GM12865 (cell line): ENCODE measurements at regions not wholly inside any gene's neighbourhood (a gene's known extent, or its start where the extent isn't known, plus 50 kb on each side); places are given as distances from the start of the nearest gene placed in this dataset.

Experiments used
- DNase-seq: peaks from one replicate; pipeline ENCODE4 v3.0.0; 2010; ENCODE audit warnings: low read depth
- H3K4me3 ChIP-seq: 2 replicates; pipeline ENCODE4 v1.5.1; 2011; ENCODE audit warnings: mild to moderate bottlenecking, low read depth, low read length, control low read depth
- TF ChIP-seq, protein P1 (sequence below): IDR thresholded peaks from 2 replicates; pipeline ENCODE4 v1.5.1; 2011; ENCODE audit warnings: low read length, control low read depth, low read depth, inconsistent platforms; ENCODE audit not compliant: insufficient read depth; ENCODE audit errors: missing control alignments

- peak; percentile 71 for DNase-seq
Observed at GRCh38 chr18:72652990-72653593, 109.0 kb upstream of the CBLN2 start.

DNA sequence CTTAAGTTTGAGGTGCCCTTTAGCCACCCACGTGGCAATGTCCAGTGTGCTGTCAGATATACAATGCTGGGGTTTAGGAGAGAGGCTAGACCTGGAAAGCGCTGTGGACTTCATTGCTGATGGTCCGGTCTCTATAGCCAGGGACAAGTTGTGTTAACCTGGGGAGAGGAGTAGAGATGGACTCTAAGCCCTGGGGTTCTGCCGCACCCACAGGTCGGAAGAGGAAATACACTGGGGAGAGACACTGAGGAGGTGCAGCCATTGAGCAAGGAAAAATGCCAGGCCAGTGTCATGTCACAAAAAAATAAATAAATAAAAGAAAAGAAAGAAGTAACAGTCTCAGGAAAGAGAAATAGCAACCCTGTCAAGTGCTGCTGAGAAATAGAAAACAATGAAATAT is 106.9 kb upstream of the CBLN2 start:
- H3K4me3 ChIP-seq, result no peak overlapping the region
- TF ChIP-seq, protein P1, sequence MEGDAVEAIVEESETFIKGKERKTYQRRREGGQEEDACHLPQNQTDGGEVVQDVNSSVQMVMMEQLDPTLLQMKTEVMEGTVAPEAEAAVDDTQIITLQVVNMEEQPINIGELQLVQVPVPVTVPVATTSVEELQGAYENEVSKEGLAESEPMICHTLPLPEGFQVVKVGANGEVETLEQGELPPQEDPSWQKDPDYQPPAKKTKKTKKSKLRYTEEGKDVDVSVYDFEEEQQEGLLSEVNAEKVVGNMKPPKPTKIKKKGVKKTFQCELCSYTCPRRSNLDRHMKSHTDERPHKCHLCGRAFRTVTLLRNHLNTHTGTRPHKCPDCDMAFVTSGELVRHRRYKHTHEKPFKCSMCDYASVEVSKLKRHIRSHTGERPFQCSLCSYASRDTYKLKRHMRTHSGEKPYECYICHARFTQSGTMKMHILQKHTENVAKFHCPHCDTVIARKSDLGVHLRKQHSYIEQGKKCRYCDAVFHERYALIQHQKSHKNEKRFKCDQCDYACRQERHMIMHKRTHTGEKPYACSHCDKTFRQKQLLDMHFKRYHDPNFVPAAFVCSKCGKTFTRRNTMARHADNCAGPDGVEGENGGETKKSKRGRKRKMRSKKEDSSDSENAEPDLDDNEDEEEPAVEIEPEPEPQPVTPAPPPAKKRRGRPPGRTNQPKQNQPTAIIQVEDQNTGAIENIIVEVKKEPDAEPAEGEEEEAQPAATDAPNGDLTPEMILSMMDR, result no peak
- DNase-seq, result no peak

More at GRCh38 chr18:72652990-72653593, 109.0 kb upstream of the CBLN2 start:
- TF ChIP-seq, protein P1, result peak; percentile 65
- no peak overlapping the region for H3K4me3 ChIP-seq

DNA sequence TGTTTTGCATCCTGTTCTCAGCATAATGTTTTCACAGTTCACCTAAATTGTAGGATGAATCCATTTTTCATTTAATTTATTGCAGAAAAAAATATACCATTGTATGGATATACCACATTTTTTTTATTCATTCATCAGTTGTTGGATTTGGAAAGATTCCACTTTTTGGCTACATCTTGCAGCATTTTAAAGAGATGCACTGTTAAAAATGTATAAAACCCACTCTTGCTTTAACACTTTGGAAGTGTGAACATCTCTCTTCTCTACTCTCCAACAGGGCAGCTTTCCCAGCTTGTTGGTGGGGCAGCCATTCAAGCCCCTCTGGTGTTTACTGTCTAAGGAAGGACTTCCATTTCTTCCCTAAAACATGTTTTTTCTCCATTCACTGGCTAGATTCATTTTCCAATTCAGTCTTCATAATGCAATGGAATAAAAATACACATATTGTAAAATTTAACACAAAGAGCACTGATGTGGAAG is 104.4 kb upstream of the CBLN2 start:
- H3K4me3 ChIP-seq, result no peak overlapping the region
- no peak for DNase-seq
- TF ChIP-seq, protein P1, result no peak

- no peak overlapping the region for H3K4me3 ChIP-seq
- TF ChIP-seq, protein P1, result no peak
- no peak for DNase-seq
Observed at GRCh38 chr18:72648079-72648478, 103.9 kb upstream of the CBLN2 start.

DNA sequence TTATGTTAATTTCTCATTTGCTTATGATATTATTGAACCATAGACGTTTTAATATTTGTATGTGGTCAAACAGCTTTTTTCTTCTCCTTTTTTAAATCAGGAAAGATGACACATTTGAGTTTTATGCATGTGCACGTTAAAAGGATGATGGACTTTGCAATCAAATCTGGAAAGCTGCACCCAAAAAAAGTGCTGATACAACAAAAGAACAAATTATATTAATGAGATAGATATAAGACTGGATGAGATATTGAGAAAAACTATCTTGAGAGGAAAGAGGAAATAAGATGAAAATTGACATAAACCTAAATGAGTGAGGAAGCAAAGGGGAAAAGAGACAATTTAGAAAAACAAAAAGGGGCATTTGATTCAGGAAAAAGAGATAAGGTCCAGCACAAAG is 96.4 kb upstream of the CBLN2 start:
- TF ChIP-seq, protein P1, result no peak
- no peak overlapping the region for H3K4me3 ChIP-seq
- no peak for DNase-seq

DNA sequence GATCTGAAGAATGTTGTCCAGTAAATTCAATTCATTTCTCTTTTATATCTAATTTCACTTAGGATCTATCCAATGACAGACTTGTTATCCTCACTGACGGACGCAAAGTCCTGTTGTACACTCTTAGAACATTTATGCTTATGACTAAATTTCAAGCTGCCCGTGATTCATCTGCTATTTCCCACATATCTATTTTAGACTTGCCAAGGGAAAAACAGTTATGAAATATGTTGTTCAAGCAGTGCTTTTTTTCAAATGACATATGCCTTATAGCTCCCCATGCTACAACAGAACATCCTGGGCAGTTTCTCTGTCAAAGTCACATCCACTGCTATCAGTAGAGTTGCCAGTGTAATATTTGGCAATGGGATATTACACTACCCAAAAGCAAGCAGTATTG is 94.2 kb upstream of the CBLN2 start:
- no peak overlapping the region for H3K4me3 ChIP-seq
- no peak for DNase-seq
- TF ChIP-seq, protein P1, result no peak

DNA sequence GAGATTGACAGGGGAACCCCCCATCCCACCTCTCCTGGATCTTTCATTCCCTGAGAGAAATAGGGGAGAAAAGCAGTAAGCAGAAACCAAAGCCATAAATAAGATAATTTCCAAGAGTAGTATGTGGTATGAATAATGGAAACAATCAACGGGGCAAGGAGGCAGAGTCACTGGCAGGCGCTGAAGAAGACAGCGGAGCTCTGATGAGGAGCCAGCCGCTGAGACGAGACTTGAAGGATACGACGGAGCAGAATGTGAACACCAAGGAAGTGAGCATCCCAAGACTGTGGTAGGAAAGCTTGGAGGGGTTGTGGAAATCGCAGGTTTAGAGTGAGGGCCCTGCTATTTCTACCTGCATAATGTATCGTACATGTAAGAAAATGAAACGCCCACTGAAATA is 93.6 kb upstream of the CBLN2 start:
- no peak overlapping the region for H3K4me3 ChIP-seq
- DNase-seq, result no peak
- TF ChIP-seq, protein P1, result no peak
